PFSK-1 (cell line): ENCODE measurements at regions not wholly inside any gene's neighbourhood (a gene's known extent, or its start where the extent isn't known, plus 50 kb on each side); places are given as distances from the start of the nearest gene placed in this dataset.

Experiments used
- POLR2AphosphoS5 ChIP-seq: IDR thresholded peaks from 2 replicates; pipeline ENCODE4 v1.6.1; 2012; ENCODE audit warnings: low read depth, mild to moderate bottlenecking, control low read depth, low read length, moderate library complexity
- SIN3A ChIP-seq: IDR thresholded peaks from 2 replicates; pipeline ENCODE4 v1.6.1; 2012; ENCODE audit warnings: mild to moderate bottlenecking, low read length, moderate library complexity, borderline replicate concordance; ENCODE audit not compliant: insufficient read depth
- TAF1 ChIP-seq: IDR thresholded peaks from 2 replicates; pipeline ENCODE4 v1.6.1; 2012; ENCODE audit warnings: low read length, control low read depth, borderline replicate concordance; ENCODE audit not compliant: insufficient read depth

- TF ChIP-seq SIN3A (no peak), POLR2AphosphoS5 (no peak), TAF1 (no peak)
These were observed 105.3 kb upstream of the CACNA1A start for GRCh38 chr19:13611596-13611995.
